Uterus (tissue), 2 donors: ENCODE measurements at regions not wholly inside any gene's neighbourhood (a gene's known extent, or its start where the extent isn't known, plus 50 kb on each side); places are given as distances from the start of the nearest gene placed in this dataset.

Experiments used
- CTCF ChIP-seq, 4 experiments: fragments of 200-600 bp in 2 of 4; fragments of 450-650 bp in 2 of 4; sonication (generic) in 2 of 4; IDR thresholded peaks; one replicate each; pipeline ENCODE4 v1.5.1; 2016 to 2019; ENCODE audit warnings: antibody characterized with exemption in 4 of 4, mild to moderate bottlenecking in 2 of 4, moderate library complexity in 1 of 4
- POLR2A ChIP-seq, 2 donors: fragments of 450-650 bp; IDR thresholded peaks; one replicate each; pipeline ENCODE4 v1.6.1; 2016; ENCODE audit warnings: antibody characterized with exemption in 2 of 2, mild to moderate bottlenecking in 1 of 2, moderate library complexity in 1 of 2

- TF ChIP-seq CTCF (IDR thresholded peaks at IDR 0.05) (no peak), POLR2A (IDR thresholded peaks at IDR 0.05) (no peak)
These were observed 407.1 kb upstream of the TRPC7 start for GRCh38 chr5:136772491-136772890.
